ENCODE measurements at regions not wholly inside any gene's neighbourhood (a gene's known extent, or its start where the extent isn't known, plus 50 kb on each side); places are given as distances from the start of the nearest gene placed in this dataset.

- Histone ChIP-seq H3K9me1 (ENCODE audit: insufficient read depth, low read length) (no peaks in the 10 kb centered on the region), H2BK120ac (ENCODE audit: low read depth, low read length) (no peak overlapping the region), H2BK15ac (ENCODE audit: low read depth, low read length) (no peak overlapping the region), H4K91ac (ENCODE audit: insufficient read depth, low read depth, low read length) (no peak overlapping the region), H3K56ac (ENCODE audit: extremely low read depth, insufficient read depth, low read length) (no peak overlapping the region), H2AFZ (replicated peaks; ENCODE audit: low read length, poor library complexity) (no peak overlapping the region), H3K4me3 (ENCODE audit: insufficient read depth, low read depth, low read length) (no peak overlapping the region), H2BK20ac (ENCODE audit: low read depth, low read length) (no peak overlapping the region), H2AK9ac (replicated peaks; ENCODE audit: low read depth, low read length, poor library complexity) (no peak overlapping the region), H3K36me3 (ENCODE audit: control insufficient read depth, insufficient read depth, low read length) (no peaks in the 10 kb centered on the region), H3K27me3 (ENCODE audit: control insufficient read depth, insufficient read depth, low read length) (peaks cover 2% of the 10 kb centered on the region; the same call in 1 of the 2 replicates), H3K9me3 (ENCODE audit: control insufficient read depth, insufficient read depth, low read length) (no peaks in the 10 kb centered on the region), H4K5ac (ENCODE audit: low read depth, low read length) (no peak overlapping the region), H3K27ac (ENCODE audit: insufficient read depth, low read length) (no peak overlapping the region), H4K20me1 (ENCODE audit: insufficient read depth, low read length) (no peaks in the 10 kb centered on the region), H3K79me1 (ENCODE audit: low read depth in 1 of 2, low read length in 2 of 2) (no peaks in the 10 kb centered on the region), H3K4ac (ENCODE audit: low read depth, low read length) (no peak overlapping the region), H3K9ac (ENCODE audit: low read depth, low read length) (no peak overlapping the region), H3K23ac (ENCODE audit: low read depth, low read length) (no peak overlapping the region), H3K14ac (replicated peaks; ENCODE audit: low read depth, low read length) (no peak overlapping the region), H3K4me2 (ENCODE audit: low read depth, low read length) (no peak overlapping the region), H2BK5ac (ENCODE audit: low read depth, low read length, poor library complexity, severe bottlenecking) (no peak overlapping the region), H2AK5ac (ENCODE audit: low read depth, low read length) (no peak overlapping the region), H4K8ac (ENCODE audit: low read depth in 2 of 2, low read length in 2 of 2) (no peak overlapping the region), H3K18ac (ENCODE audit: low read depth, low read length) (no peak overlapping the region), H3K4me1 (ENCODE audit: control insufficient read depth, insufficient read depth, low read length) (no peaks in the 10 kb centered on the region)
- ChIA-PET CTCF (no interaction called here), POLR2A (ENCODE audit: unreplicated experiment) (no interaction called here)
- 67% methylated on average over 1 of the region's 6 CpGs; no CpG with 5 or more reads in 1 of the 2 experiments for WGBS, 2 experiments (ENCODE audit: extremely low coverage in 2 of 2, insufficient read length in 1 of 2)
- intact Hi-C loops (cut with micrococcal nuclease) (no loop called here), dilution Hi-C loops (cut with HindIII; ENCODE audit: low sequenced_read_pairs, unreplicated experiment) (no loop called here), in situ Hi-C loops (cut with MboI; ENCODE audit: low sequenced_read_pairs) (no loop called here)
- ATAC-seq (ENCODE audit: low read depth) (no peak), DNase-seq (no peak)
- TF ChIP-seq FOS (IDR thresholded peaks at IDR 0.05; ENCODE audit: low read depth, low read length) (no peak), CEBPB (IDR thresholded peaks at IDR 0.05; ENCODE audit: low read depth, low read length) (peak; percentile 41; the same call in 1 of the 2 replicates)
- BruUV-seq (replicated peaks), result no TSS peak
Observed at GRCh38 chr2:65766768-65767267, 334.4 kb upstream of the SPRED2 start.

Measured in IMR-90 (cell line).